Mononuclear cell (primary cell): ENCODE measurements at regions not wholly inside any gene's neighbourhood (a gene's known extent, or its start where the extent isn't known, plus 50 kb on each side); places are given as distances from the start of the nearest gene placed in this dataset.

Experiments
- H3K27me3 ChIP-seq: 2 replicates; pipeline ENCODE4 v1.6.0; 2011; ENCODE audit warnings: low read length, control low read depth; ENCODE audit not compliant: insufficient read depth
- H3K4me1 ChIP-seq: 2 replicates; pipeline ENCODE4 v1.5.1; 2011; ENCODE audit warnings: mild to moderate bottlenecking, low read length, control low read depth; ENCODE audit not compliant: insufficient read depth
- H3K4me3 ChIP-seq: 2 replicates; pipeline ENCODE4 v1.5.1; 2011; ENCODE audit warnings: mild to moderate bottlenecking, low read length, moderate library complexity
- H3K9me3 ChIP-seq: 2 replicates; pipeline ENCODE4 v1.5.1; 2011; ENCODE audit warnings: low read depth, mild to moderate bottlenecking, control low read depth, low read length

DNA sequence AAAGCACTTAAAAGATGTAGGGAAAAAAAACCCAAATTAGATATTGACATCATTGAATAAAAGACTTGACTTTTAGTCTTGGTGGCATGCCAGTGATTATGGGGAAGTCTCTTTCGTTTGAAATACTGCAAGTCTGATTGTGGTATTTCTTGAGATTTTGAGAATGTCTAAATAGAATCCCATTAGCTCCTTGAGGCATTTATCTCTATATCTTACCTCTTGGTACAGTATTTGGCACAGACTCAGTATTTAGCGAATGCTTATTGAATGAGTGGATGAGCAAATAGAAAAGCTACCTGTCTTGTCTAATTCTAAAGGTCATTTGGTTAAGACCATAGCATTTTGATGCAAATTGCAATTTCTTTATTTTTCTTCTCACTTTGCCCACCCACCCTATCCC lies 156.5 kb downstream of the TFAP2B start:
- Histone ChIP-seq H3K27me3 (no peaks in the 10 kb centered on the region), H3K4me3 (no peak overlapping the region), H3K9me3 (no peaks in the 10 kb centered on the region), H3K4me1 (no peaks in the 10 kb centered on the region)

DNA sequence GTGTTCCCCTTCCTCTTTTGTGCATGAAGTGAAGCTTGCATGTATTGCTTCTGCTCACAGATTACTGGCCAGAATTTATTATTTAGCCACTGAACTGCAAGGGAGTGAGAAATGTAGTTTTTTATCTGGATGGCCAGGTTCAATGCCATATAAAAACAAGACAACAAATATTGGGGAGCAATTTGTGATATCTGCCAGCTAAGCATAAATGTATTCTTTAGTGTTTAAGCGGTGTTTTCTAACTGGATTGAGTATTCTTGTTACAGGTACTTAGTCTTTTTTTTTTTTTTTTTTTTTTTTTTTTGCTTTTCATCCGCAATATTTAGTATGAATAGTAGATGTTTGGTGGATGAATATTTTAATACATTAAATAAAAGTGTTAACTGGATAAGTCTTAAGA lies 158.2 kb downstream of the TFAP2B start:
- H3K4me1 ChIP-seq, result no peaks in the 10 kb centered on the region
- no peak overlapping the region for H3K4me3 ChIP-seq
- no peaks in the 10 kb centered on the region for H3K9me3 ChIP-seq
- H3K27me3 ChIP-seq, result no peaks in the 10 kb centered on the region

DNA sequence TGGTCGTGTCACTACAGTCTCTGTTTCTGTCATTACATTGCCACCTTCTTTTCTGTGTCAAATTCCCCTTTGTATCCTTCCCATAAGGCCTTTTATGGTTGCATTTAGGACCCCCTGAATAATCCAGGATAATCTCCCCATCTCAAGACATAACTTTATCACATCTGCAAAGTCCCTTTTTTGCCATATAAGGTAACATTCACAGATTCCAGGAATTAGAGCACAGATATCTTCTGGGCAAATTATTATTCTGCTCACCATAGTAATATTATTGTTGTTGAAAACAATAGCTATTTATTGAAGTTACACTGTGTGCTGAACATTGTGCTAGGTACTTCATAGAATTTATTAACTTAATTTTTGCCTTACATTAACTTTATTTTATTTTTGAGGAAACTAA lies 159.1 kb downstream of the TFAP2B start:
- Histone ChIP-seq H3K9me3 (no peaks in the 10 kb centered on the region), H3K27me3 (no peaks in the 10 kb centered on the region), H3K4me1 (no peaks in the 10 kb centered on the region), H3K4me3 (no peak overlapping the region)

DNA sequence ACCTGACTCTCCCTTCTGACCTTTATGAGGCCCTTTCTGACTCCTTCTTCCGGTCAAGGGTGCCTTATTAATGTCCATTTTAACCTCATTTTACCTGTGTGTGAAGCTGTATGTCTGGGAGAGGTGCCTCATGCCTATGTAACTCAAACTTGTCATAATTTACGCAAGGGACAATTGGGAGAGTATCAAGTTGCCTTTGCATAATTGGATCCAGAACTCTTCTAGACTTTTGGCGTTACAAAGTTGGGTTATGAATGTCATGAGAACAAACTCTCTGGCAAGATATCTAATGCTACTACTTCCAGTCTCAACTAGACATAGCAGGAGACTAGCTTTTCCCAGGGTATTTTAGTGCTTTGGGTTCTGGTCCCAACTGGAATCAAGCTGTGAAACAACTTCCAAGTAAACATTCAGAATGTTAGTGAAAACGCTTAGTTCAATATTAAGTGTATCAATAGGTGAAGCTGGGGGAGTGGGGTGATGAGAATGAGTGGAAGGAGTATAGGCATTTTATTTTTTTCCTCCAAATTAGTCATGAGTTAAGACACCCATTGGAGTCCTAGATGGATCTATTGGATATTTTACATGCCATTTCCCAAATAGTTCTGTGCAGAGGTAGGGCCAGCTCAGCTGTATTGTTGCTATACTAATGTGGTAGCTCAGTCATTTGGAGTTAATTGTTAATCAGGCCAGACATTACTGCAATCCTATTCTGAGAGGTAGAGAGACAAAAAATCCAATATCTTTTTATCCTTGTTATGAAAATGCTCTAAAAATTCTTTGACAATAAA lies 159.9 kb downstream of the TFAP2B start:
- H3K27me3 ChIP-seq, result no peaks in the 10 kb centered on the region
- no peaks in the 10 kb centered on the region for H3K4me1 ChIP-seq
- H3K9me3 ChIP-seq, result no peaks in the 10 kb centered on the region
- no peak overlapping the region for H3K4me3 ChIP-seq

DNA sequence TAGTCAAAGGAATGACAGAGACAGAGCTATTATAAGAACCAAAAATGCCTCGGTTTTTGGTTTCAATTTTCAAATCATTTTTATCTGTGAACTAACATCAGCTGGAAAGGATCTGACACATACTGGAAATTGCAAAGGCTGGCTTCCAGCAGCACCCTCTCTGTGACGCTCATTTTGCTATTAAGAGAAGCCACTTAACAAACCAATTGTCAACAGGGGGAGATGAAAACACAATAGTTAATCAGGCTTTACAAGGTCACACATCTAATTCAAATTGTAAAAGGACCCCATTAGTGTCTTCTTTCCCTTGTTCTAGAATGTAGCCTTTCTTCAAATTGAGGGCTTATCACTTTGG lies 160.5 kb downstream of the TFAP2B start:
- H3K4me1 ChIP-seq, result no peaks in the 10 kb centered on the region
- no peak overlapping the region for H3K4me3 ChIP-seq
- no peaks in the 10 kb centered on the region for H3K9me3 ChIP-seq
- H3K27me3 ChIP-seq, result no peaks in the 10 kb centered on the region

DNA sequence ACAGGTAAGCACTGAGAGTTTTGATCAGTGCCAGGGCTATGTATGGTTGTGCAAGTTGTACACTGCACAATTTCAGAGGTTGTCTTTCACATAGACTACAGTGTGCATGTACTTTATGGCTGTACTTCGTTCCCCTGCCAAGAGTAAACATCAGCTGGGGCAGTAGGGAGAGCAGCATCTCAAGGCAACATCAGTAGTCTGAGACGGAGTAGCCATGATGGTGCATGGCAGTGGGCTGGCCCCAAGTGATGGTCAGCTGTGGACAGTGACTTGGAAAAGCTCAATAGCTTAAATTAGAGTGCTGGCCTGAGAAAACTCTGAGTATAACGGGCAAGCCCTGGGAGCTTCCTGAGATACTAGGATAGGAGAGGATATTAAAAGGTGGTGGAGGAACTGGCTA lies 165.5 kb downstream of the TFAP2B start:
- Histone ChIP-seq H3K9me3 (no peaks in the 10 kb centered on the region), H3K27me3 (no peaks in the 10 kb centered on the region), H3K4me1 (no peaks in the 10 kb centered on the region), H3K4me3 (no peak overlapping the region)

DNA sequence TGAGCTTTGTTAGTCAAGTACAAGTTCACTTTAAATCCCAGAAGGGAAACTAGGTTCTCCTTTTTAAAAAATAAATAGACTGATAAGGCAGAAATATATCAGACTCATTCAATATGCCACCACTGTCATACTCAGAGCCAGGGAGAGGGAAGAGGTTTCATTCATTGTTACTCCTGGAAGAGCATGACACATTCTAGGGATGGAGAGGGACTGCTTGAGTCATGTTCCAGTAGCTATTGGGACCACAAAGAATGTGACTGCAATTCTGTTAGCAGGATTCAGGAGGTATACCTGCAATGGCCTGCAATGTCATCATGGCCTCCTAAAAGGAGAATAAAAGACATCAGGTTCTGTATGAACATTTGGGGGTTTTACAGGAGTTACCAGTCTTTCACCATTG lies 167.6 kb downstream of the TFAP2B start:
- Histone ChIP-seq H3K4me3 (no peak overlapping the region), H3K27me3 (no peaks in the 10 kb centered on the region), H3K4me1 (no peaks in the 10 kb centered on the region), H3K9me3 (no peaks in the 10 kb centered on the region)

DNA sequence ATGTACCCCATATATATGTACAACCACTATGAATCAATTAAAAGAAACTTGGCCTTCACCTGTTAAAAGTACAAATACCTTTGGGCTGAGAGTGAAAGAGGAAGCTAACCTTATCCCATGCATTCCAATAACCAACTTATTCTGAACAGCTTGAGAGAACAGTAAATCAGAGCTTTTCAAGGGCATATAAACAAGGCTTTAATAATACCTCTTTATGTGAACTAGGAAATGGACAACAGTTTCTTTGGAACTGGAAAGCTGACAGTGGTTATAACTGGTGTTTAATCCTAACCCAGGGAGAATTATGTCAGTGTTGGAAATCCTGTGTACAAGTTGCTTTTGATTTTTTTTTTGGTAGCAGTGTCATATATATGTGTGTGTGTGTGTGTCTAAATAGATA lies 170.5 kb downstream of the TFAP2B start:
- Histone ChIP-seq H3K4me3 (no peak overlapping the region), H3K4me1 (no peaks in the 10 kb centered on the region), H3K9me3 (no peaks in the 10 kb centered on the region), H3K27me3 (no peaks in the 10 kb centered on the region)

DNA sequence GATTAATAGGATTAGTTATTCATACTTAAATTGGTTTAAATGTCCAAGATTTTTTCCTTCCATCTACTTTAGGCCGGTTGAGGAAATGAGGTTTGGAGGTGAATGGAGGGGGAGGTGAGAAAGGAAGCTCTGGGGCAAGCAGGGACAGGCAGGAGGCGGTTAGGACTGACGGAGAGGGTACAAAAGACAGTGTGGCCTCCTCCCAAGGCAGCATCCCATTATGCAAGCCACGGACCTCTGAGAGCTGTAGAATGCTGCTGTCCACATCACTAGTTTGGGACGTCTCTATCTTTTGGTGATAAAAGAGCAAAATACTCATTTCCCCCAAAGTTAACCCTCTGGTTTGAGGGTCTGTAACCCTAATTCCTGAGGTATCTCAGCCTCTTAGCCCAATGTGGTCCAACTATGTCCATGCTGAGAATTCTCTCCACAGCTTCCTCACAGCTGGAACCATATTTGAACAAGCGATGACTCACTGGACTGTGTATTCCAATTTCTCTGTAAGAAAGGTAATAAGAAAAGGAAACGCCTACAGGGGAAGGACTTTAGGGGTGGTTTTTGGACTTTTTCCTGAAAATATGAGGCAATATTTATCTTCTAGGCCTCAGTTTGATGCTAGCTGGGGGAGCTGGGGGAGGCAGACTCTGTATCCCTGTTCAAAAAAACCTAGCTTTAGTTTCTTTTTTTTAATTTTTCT lies 172.2 kb downstream of the TFAP2B start:
- H3K4me1 ChIP-seq, result no peaks in the 10 kb centered on the region
- H3K4me3 ChIP-seq, result no peak overlapping the region
- H3K27me3 ChIP-seq, result no peaks in the 10 kb centered on the region
- H3K9me3 ChIP-seq, result no peaks in the 10 kb centered on the region

DNA sequence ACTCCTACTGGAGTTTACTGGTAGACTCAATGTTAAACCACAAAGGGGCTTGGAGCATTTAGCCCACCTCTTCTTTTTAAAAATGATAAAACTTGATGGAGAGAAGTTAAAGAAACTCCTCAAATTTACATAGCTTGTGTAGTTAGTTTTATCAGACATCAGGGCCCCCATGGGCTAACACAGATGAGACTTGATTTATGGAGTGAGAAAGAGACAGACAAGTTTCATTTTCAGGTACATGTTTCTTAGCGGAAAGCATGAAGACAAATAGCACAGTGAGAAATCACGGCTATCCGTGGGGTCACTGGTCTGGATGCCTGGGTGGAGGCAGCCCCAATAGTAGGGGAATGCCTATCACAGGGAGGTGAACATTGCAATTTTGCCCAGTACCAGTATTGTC lies 173.6 kb downstream of the TFAP2B start:
- Histone ChIP-seq H3K4me1 (no peaks in the 10 kb centered on the region), H3K27me3 (no peaks in the 10 kb centered on the region), H3K4me3 (no peak overlapping the region), H3K9me3 (no peaks in the 10 kb centered on the region)

DNA sequence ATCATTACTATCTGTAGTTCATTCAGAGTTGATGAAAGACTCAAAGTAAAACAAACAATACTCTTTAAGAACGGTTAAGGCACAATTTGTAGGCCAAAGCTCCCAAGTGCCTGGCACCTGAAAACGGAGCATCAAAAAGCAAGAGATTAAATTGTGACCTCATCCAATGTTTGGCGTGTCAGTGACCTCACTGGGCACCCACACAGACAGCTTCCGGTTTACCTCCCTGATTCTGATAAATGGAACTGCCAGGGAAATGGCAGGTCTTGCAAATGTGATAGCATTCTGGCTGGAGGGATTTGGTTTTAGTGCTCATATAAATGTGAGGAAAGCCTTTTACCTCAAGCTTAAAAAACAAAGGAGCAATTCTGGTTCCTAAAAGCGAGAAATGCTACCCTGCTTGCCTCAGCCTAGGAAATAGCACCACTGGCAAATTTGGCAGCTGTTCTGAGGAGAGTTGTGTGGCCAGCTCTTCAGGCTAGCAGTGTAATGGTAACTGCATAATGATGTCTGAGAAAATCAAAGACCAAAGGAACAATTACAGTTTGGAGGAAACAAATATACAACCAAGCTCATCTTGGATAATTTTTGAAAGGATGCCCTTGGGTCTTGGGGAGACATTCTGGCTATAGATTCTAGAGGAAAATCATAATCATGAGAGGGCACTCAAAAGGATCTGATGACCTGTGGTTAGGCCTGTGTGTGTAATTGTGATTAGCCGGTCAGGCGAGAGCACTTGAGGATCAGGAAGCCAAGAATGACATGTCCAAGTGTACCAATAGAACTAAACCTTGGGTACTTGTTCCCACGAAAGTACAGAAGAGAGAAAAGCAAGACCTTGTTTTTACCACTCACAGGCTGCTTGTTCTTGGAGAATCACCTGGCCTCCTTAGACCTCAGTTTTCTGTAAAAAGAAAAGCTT lies 174.3 kb downstream of the TFAP2B start:
- Histone ChIP-seq H3K4me1 (no peaks in the 10 kb centered on the region), H3K9me3 (no peaks in the 10 kb centered on the region), H3K4me3 (no peak overlapping the region), H3K27me3 (no peaks in the 10 kb centered on the region)

DNA sequence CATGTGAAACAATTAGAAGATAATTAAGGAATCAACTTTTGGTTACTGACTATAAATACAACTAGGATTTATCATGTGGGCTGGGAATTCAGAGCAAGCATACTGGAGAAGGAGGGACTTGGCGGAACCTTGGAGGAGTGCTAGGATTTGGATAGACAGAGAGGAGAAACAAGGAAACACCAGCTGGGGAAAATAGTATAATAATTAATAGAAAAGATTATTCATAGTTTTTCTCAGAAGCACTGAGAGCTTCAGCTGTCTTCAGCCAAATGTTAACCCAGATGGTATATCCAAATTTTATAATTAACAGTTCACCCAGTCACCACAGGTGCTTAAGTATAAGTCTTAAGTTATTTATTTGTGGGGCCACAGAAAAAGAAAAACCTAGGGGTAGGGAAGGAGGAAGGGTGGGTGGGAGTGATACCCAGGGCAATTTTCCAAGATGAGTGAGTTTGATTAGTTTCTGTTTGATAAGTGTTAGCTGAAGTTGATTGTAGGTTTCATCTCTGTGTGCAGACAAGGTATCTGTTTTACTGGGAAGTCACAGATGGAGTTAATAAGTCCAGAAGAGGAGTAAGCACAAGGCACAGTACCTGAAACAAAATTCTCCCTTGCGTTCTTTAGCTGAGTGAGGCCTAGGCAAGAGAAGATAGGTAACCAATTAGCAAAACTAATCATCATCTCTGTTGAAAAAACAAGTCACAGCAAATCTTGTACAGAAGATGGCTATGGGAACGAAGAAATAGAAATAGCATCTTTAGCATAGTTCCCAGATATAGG lies 175.5 kb downstream of the TFAP2B start:
- H3K9me3 ChIP-seq, result no peaks in the 10 kb centered on the region
- H3K4me3 ChIP-seq, result no peak overlapping the region
- H3K4me1 ChIP-seq, result no peaks in the 10 kb centered on the region
- no peaks in the 10 kb centered on the region for H3K27me3 ChIP-seq

DNA sequence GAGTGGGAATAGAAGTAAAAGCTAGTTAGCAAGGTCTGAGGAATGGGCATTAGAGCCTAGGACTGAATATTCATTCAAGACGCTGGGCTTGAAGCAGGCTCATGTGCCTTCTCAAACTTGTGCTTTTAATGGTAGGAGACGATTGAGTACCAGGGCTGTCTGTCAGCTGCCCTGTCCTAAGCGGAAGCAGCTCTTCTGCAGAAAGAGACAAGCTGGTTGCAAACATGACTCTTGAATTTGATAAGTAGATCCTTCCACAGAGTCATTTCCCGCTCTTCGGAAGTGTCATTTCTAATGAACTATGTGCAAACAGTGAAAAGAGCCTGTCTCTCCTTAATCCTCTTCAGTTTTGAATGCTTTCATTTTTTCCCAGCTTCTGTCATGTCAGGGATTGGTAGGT lies 176.4 kb downstream of the TFAP2B start:
- H3K4me3 ChIP-seq, result no peak overlapping the region
- no peaks in the 10 kb centered on the region for H3K4me1 ChIP-seq
- H3K27me3 ChIP-seq, result no peaks in the 10 kb centered on the region
- H3K9me3 ChIP-seq, result no peaks in the 10 kb centered on the region

DNA sequence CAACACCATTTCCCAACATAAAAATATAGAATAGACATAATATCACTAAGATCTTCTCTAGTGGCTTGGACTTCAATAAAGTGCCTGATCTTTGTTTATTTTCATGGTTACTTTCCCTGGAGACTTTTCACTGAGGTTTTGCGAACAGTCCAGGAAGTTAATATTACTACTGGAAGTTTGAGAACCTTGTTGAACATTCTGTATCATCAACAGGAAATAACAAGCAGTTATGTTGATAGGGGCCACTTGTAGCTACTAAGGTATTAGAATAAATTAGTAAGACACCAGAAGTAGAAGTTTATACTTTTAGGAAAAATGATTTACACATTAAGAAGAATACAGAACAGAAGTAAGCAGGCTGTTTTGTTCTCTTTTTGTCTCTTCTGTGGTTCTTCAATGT lies 180.2 kb downstream of the TFAP2B start:
- H3K27me3 ChIP-seq, result no peaks in the 10 kb centered on the region
- no peaks in the 10 kb centered on the region for H3K9me3 ChIP-seq
- H3K4me1 ChIP-seq, result no peaks in the 10 kb centered on the region
- H3K4me3 ChIP-seq, result no peak overlapping the region

DNA sequence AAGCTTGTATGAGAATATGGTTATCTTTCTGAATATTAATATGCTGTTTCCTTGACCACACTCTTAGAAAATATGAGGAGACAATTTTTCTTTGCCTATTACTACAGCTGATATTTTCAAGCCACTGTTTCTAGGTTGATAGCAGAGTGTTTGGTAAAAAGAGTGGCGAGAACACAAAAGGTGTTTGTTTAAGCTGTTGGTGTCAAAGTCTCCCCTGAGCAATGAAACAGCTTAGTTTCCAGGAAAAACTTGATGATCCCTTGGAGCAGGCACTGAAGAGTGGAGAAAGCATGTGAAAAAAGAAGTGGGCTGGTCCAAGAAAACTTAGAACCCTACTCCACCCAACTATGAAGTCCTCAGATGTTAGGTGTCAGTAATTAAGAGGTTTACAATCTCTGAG lies 182.7 kb downstream of the TFAP2B start:
- no peaks in the 10 kb centered on the region for H3K27me3 ChIP-seq
- no peaks in the 10 kb centered on the region for H3K9me3 ChIP-seq
- H3K4me1 ChIP-seq, result no peaks in the 10 kb centered on the region
- H3K4me3 ChIP-seq, result no peak overlapping the region
